MV-4-11 (cell line): ENCODE measurements at regions not wholly inside any gene's neighbourhood (a gene's known extent, or its start where the extent isn't known, plus 50 kb on each side); places are given as distances from the start of the nearest gene placed in this dataset.

Experiments
- DNase-seq: peaks from one replicate; lab custom pipeline; 2025; lab: John Stamatoyannopoulos, UW

GRCh38 chr3:144296808-144297207, 325.2 kb downstream of the DIPK2A start:
- no peak for DNase-seq

- no peak for DNase-seq
Observed at GRCh38 chr3:144301863-144302262, 330.2 kb downstream of the DIPK2A start.

GRCh38 chr3:144307951-144308350, 336.3 kb downstream of the DIPK2A start:
- no peak for DNase-seq

GRCh38 chr3:144308396-144308795, 336.8 kb downstream of the DIPK2A start:
- no peak for DNase-seq

- no peak for DNase-seq
Observed at GRCh38 chr3:144312702-144313101, 341.1 kb downstream of the DIPK2A start.

GRCh38 chr3:144314946-144315345, 343.3 kb downstream of the DIPK2A start:
- no peak for DNase-seq

GRCh38 chr3:144317961-144318360, 346.3 kb downstream of the DIPK2A start:
- no peak for DNase-seq

- DNase-seq: peak; percentile 37
Observed at GRCh38 chr3:144324076-144324475, 352.5 kb downstream of the DIPK2A start.

GRCh38 chr3:144332868-144333267, 361.2 kb downstream of the DIPK2A start:
- DNase-seq: peak; percentile 58

GRCh38 chr3:144341471-144341870, 369.8 kb downstream of the DIPK2A start:
- DNase-seq: no peak

GRCh38 chr3:144343343-144343742, 371.7 kb downstream of the DIPK2A start:
- no peak for DNase-seq

- DNase-seq: no peak
Observed at GRCh38 chr3:144343777-144344176, 372.2 kb downstream of the DIPK2A start.

GRCh38 chr3:144344925-144345548, 373.4 kb downstream of the DIPK2A start:
- peak; percentile 85 for DNase-seq

GRCh38 chr3:144350125-144350524, 378.5 kb downstream of the DIPK2A start:
- DNase-seq: peak; percentile 1

GRCh38 chr3:144351011-144351410, 379.4 kb downstream of the DIPK2A start:
- DNase-seq: peak; percentile 77

- DNase-seq: peak; percentile 10
Observed at GRCh38 chr3:144351773-144352365, 380.2 kb downstream of the DIPK2A start.

GRCh38 chr3:144358191-144358590, 386.6 kb downstream of the DIPK2A start:
- no peak for DNase-seq

GRCh38 chr3:144361002-144361401, 389.4 kb downstream of the DIPK2A start:
- no peak for DNase-seq

GRCh38 chr3:144362126-144362525, 390.5 kb downstream of the DIPK2A start:
- no peak for DNase-seq

- DNase-seq: no peak
Observed at GRCh38 chr3:144363856-144364255, 392.2 kb downstream of the DIPK2A start.

- no peak for DNase-seq
Observed at GRCh38 chr3:144364737-144365136, 393.1 kb downstream of the DIPK2A start.

- no peak for DNase-seq
Observed at GRCh38 chr3:144369129-144369879, 397.7 kb downstream of the DIPK2A start.

- DNase-seq: no peak
Observed at GRCh38 chr3:144375088-144375487, 403.5 kb downstream of the DIPK2A start.
